OCI-LY7 (cell line): ENCODE measurements at regions not wholly inside any gene's neighbourhood (a gene's known extent, or its start where the extent isn't known, plus 50 kb on each side); places are given as distances from the start of the nearest gene placed in this dataset.

ENCODE experiments used
- BruUV-seq: library from RNA; stranded (reverse); fragments of 400-500 nt; replicated peaks from 2 replicates; lab custom pipeline; 2021; lab: Mats Ljungman, UMichigan
- CTCF ChIA-PET: fragments of 300-600 bp; sonication (Branson Sonifier 250); formaldehyde crosslinking; loops from one replicate; lab custom pipeline; 2022; ENCODE audit warnings: antibody characterized with exemption; ENCODE audit not compliant: unreplicated experiment; lab: Charles Lee
- POLR2A ChIA-PET: fragments of 300-600 bp; sonication (Branson Sonifier 250); formaldehyde crosslinking; loops from one replicate; lab custom pipeline; 2022; ENCODE audit warnings: antibody characterized with exemption; lab: Charles Lee
- DNase-seq: peaks from one replicate; pipeline ENCODE4 v3.0.0-alpha.2; 2015; ENCODE audit warnings: low spot score
- H2AFZ ChIP-seq: fragments of 200-600 bp; sonication (generic), shearing (Covaris generic); 2 replicates; pipeline ENCODE4 v1.6.1; 2014; ENCODE audit warnings: mild to moderate bottlenecking, antibody characterized with exemption, low read length, moderate library complexity
- H3K27ac ChIP-seq: fragments of 200-600 bp; sonication (generic); 2 replicates; pipeline ENCODE4 v1.5.1; 2014; ENCODE audit warnings: mixed run types, low read depth, mild to moderate bottlenecking, moderate library complexity, low read length, inconsistent platforms; ENCODE audit not compliant: poor library complexity, severe bottlenecking
- H3K36me3 ChIP-seq: fragments of 200-600 bp; sonication (generic); 2 replicates; pipeline ENCODE4 v1.6.1; 2014; ENCODE audit warnings: mild to moderate bottlenecking, antibody characterized with exemption, low read length, moderate library complexity, mixed read lengths; ENCODE audit not compliant: insufficient read depth
- H3K4me1 ChIP-seq: fragments of 200-600 bp; sonication (generic); 2 replicates; pipeline ENCODE4 v1.5.1; 2014; ENCODE audit warnings: mild to moderate bottlenecking, low read length; ENCODE audit not compliant: insufficient read depth, poor library complexity, severe bottlenecking
- H3K4me2 ChIP-seq: fragments of 200-600 bp; sonication (generic); 2 replicates; pipeline ENCODE4 v1.6.1; 2014; ENCODE audit warnings: mild to moderate bottlenecking, low read length
- H3K4me3 ChIP-seq: fragments of 200-600 bp; sonication (generic); 2 replicates; pipeline ENCODE4 v1.5.1; 2014; ENCODE audit warnings: mild to moderate bottlenecking, low read depth, low read length; ENCODE audit not compliant: poor library complexity, severe bottlenecking
- H3K79me2 ChIP-seq: fragments of 200-600 bp; sonication (generic); 2 replicates; pipeline ENCODE4 v1.6.1; 2016; ENCODE audit warnings: low read depth, mild to moderate bottlenecking, low read length, moderate library complexity, mixed read lengths; ENCODE audit not compliant: insufficient read depth
- H3K9me2 ChIP-seq: fragments of 200-600 bp; sonication (generic); 2 replicates; pipeline ENCODE4 v1.6.1; 2016; ENCODE audit warnings: mild to moderate bottlenecking, low read length, mixed read lengths; ENCODE audit not compliant: insufficient read depth
- H3K9me3 ChIP-seq: fragments of 200-600 bp; sonication (generic); 2 replicates; pipeline ENCODE4 v1.6.1; 2014; ENCODE audit warnings: mild to moderate bottlenecking, mixed run types, low read length, mixed read lengths
- H4K20me1 ChIP-seq: fragments of 200-600 bp; sonication (generic); 2 replicates; pipeline ENCODE4 v1.6.1; 2014; ENCODE audit warnings: mild to moderate bottlenecking, antibody characterized with exemption, low read length, moderate library complexity, mixed read lengths; ENCODE audit not compliant: insufficient read depth
- EZH2phosphoT487 ChIP-seq: fragments of 200-600 bp; sonication (generic); IDR thresholded peaks from 2 replicates; pipeline ENCODE4 v1.6.1; 2018; ENCODE audit warnings: low read depth, borderline replicate concordance, mild to moderate bottlenecking, mixed run types, antibody characterized with exemption, low read length, moderate library complexity, mixed read lengths
- intact Hi-C: fragments of 100-400 bp; cut with micrococcal nuclease; formaldehyde crosslinking; loops from one replicate; pipeline ENCODE4 v1.10.0; 2022; ENCODE audit not compliant: unreplicated experiment
- TF ChIP-seq, protein P1 (sequence below): fragments of 200-600 bp; sonication (generic); conservative IDR thresholded peaks from 2 replicates; pipeline ENCODE4 v1.5.1; 2014; ENCODE audit warnings: mild to moderate bottlenecking, antibody characterized with exemption, low read length, moderate library complexity, mixed read lengths

DNA sequence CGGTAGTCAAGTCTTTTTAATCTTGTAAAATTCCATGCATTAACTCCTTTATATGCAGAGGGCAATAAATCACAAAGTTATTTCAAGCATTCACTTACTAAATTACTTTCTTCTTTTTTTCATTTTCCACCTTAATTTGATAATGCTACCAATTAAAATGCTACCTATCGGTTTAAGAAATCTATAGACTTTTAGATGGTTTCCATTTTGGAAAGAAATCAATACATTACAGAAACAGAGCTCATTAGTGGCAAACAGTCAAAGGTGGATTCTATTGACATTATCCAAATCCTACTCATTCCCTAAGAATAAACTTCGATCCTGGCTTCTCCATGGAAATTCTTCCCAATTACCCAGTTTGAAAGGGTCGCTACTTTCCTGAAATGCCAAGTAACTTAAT is 176.5 kb downstream of the MREG start:
- POLR2A ChIA-PET, result no interaction called here
- CTCF ChIA-PET, result no interaction called here
- intact Hi-C loops, result no loop called here

DNA sequence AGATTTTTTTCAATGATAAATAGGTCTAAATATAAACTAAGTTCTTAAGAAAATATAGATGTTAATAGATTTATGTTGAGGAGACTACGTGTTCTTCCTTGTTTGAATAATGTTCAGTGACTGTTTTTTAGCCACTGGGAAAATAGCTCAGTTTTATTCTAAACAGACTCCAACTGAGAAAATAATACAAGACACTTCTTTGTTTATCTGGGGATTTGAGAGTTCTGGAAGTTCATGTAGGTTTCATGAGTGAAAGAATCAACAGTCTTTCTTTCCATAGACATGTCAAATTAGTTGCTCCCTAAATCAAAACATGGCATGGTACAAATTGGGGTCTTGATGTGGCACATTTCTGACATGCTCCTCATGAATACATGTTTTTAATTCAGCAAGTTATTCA is 177.7 kb downstream of the MREG start:
- BruUV-seq, result no TSS peak
- ChIA-PET POLR2A (interaction anchor here (0.5 kb wide), 1 partner anchor 47 kb away, joined by 3 read pairs; no protein-coding TSS in a partner anchor), CTCF (no interaction called here)
- intact Hi-C loops, result no loop called here
- no peak overlapping the region for H2AFZ ChIP-seq
- no peak overlapping the region for H3K4me3 ChIP-seq
- H3K4me1 ChIP-seq, result peaks cover 29% of the 10 kb centered on the region
- no peaks in the 10 kb centered on the region for H4K20me1 ChIP-seq
- H3K9me3 ChIP-seq, result no peaks in the 10 kb centered on the region
- H3K36me3 ChIP-seq, result no peaks in the 10 kb centered on the region
- H3K4me2 ChIP-seq, result no peak overlapping the region
- no peaks in the 10 kb centered on the region for H3K79me2 ChIP-seq
- DNase-seq, result no peak
- no peaks in the 10 kb centered on the region for H3K9me2 ChIP-seq
- TF ChIP-seq, protein P1, sequence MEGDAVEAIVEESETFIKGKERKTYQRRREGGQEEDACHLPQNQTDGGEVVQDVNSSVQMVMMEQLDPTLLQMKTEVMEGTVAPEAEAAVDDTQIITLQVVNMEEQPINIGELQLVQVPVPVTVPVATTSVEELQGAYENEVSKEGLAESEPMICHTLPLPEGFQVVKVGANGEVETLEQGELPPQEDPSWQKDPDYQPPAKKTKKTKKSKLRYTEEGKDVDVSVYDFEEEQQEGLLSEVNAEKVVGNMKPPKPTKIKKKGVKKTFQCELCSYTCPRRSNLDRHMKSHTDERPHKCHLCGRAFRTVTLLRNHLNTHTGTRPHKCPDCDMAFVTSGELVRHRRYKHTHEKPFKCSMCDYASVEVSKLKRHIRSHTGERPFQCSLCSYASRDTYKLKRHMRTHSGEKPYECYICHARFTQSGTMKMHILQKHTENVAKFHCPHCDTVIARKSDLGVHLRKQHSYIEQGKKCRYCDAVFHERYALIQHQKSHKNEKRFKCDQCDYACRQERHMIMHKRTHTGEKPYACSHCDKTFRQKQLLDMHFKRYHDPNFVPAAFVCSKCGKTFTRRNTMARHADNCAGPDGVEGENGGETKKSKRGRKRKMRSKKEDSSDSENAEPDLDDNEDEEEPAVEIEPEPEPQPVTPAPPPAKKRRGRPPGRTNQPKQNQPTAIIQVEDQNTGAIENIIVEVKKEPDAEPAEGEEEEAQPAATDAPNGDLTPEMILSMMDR, result no peak
- TF ChIP-seq EZH2phosphoT487, result no peak
- H3K27ac ChIP-seq, result no peak overlapping the region

More for the DNA sequence above, 176.5 kb downstream of the MREG start:
- Histone ChIP-seq H3K4me1 (peaks cover 39% of the 10 kb centered on the region), H3K4me3 (no peak overlapping the region), H3K27ac (no peak overlapping the region), H3K9me2 (no peaks in the 10 kb centered on the region), H2AFZ (no peak overlapping the region), H3K79me2 (no peaks in the 10 kb centered on the region), H4K20me1 (no peaks in the 10 kb centered on the region), H3K4me2 (no peak overlapping the region), H3K36me3 (no peaks in the 10 kb centered on the region), H3K9me3 (no peaks in the 10 kb centered on the region)
- DNase-seq, result no peak
- BruUV-seq, result no TSS peak
- TF ChIP-seq EZH2phosphoT487, result no peak
- TF ChIP-seq, protein P1, result no peak

DNA sequence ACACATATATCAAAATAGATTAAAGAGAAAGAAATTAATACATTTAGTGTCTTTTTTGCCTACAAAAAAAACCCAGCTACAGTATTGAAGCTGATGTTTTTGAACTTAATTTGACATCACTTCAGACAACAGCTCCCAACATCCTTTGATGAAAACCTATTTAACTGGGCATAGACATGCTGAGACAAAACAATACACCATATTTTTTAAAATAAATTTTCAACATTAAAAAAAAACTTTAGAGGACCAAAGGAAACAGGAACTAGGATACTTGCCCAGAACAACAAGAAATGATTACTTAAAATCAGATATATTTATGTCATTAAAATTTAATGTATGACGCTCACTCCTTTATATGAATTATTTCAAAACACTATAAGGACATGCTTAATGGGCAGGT is 178.1 kb downstream of the MREG start:
- DNase-seq, result no peak
- Histone ChIP-seq H3K4me2 (no peak overlapping the region), H3K36me3 (no peaks in the 10 kb centered on the region), H3K9me3 (no peaks in the 10 kb centered on the region), H3K4me1 (peaks cover 24% of the 10 kb centered on the region), H3K79me2 (no peaks in the 10 kb centered on the region), H4K20me1 (no peaks in the 10 kb centered on the region), H3K9me2 (no peaks in the 10 kb centered on the region), H2AFZ (no peak overlapping the region), H3K27ac (no peak overlapping the region), H3K4me3 (no peak overlapping the region)
- CTCF ChIA-PET, result interaction anchor here (0.9 kb wide), 1 partner anchor 24 kb away, joined by 3 read pairs; no protein-coding TSS in a partner anchor
- POLR2A ChIA-PET, result interaction anchor here (0.5 to 0.7 kb wide), 2 partner anchors 47 to 254 kb away, joined by 3 read pairs; no protein-coding TSS in a partner anchor
- no TSS peak for BruUV-seq
- intact Hi-C loops, result no loop called here
- TF ChIP-seq, protein P1, result no peak
- TF ChIP-seq EZH2phosphoT487, result no peak
